GM21423 (cell line): ENCODE measurements at regions not wholly inside any gene's neighbourhood (a gene's known extent, or its start where the extent isn't known, plus 50 kb on each side); places are given as distances from the start of the nearest gene placed in this dataset.

Experiments
- ATAC-seq: cut with Tn5 transposase; IDR thresholded peaks from one replicate; pipeline ENCODE4 v1.9.1; 2021; ENCODE audit warnings: mild to moderate bottlenecking, moderate library complexity; ENCODE audit not compliant: unreplicated experiment

GRCh38 chr1:177586429-177586828 lies 383.4 kb downstream of the SEC16B start:
- ATAC-seq: no peak

DNA sequence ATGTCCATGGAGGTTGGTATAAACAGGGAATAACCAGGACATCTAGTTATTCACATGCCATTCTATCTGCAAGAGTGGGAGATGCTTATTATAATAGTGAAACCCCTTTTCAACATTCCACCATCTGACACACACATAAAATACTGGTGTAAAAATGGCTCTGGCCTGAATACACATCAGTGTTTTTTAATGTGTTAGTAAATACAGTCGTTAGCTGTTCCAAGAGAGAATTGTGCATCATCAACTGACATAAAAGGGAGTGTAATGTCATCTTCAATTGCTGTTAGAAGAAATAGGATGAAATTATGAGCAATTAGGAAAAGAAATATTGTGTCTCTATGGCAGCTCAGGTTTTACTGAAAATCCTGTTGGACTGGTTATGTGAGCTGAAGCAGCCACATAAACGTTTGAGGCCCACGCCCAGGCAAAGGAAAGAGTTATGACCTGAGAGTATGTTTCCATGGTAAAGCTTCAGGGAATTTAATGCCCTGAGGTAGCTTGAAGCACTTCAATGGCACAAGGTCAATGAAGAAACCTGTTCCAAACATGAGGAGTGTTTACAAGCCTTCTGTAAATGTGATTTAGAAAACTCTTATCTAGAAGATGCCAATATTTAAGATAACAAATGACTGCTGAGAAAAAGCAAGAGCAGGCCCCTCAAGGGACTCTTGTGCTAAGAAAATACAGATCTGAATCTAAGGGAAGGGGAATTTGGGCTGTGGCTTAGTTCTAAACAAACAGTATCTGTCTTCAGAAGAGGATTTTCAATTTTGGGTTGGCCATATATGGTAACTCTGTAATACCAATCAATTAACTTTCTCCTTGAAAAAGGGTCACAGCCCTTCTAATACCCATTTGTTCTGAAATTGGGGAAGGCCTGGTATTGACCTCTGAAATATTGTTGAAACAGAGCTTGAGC lies 384.3 kb downstream of the SEC16B start:
- no peak for ATAC-seq

GRCh38 chr1:177573901-177574300 lies 396.0 kb downstream of the SEC16B start:
- ATAC-seq: no peak

GRCh38 chr1:177571485-177572076 lies 398.3 kb downstream of the SEC16B start:
- no peak for ATAC-seq

GRCh38 chr1:177571076-177571475 lies 398.8 kb downstream of the SEC16B start:
- no peak for ATAC-seq

DNA sequence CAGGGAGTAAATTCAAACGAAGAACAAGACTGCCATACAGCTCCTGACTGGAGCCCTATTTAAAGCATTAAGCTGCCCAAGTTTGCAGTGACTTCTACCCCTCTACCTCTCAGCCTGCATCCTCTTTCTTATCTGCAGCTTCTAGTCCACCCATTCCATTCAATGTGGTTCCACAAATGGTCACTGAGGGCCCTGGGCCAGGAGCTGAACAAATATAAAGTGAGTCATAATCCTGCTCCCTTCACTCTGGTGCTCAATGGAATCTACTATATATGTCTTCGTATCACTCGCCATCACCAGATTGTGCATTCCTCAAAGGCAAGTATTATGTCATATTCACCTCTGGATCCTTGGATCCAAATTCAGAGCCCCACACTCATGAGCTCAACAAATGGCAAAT lies 398.7 kb downstream of the BRINP2 start:
- ATAC-seq: no peak

DNA sequence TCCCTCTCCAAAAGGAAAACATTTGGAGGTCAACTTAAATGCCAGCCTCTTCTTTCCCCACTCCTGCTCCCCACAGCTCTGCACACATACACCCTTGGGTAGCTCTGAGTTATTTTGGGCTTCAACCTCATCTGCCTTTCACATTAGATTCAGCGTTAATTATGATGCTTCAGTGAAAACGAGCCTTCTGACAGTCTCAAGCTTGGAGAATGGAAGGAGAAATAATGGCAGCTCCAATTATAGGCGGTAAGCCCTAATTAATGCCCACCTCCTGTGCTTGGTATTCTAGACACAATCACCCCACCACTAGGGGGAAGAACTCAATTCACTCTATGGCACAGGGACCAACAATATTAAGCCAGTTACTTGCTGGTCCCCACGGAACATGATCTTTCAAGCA lies 397.9 kb downstream of the BRINP2 start:
- no peak for ATAC-seq

DNA sequence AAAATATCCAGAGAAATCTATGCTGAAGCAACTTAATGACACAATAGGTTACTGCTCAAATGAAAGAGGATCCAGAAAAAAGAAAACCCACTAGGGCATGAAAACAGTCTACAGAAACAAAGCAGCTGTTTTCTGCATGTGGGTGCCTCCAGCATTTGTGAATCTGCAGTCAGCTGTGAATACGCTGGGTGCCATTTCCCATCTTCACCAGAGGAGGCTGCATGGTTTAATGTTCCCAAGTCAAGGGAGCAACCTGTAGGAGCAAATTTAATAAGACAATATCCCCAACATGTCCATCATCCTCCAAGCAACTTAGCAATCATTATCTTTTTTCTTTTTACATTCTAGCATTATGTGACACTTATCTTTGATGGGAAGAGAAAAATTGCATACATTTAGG lies 396.6 kb downstream of the BRINP2 start:
- no peak for ATAC-seq

GRCh38 chr1:177566495-177566894 lies 395.7 kb downstream of the BRINP2 start:
- no peak for ATAC-seq

- peak; percentile 60 for ATAC-seq
Measured at GRCh38 chr1:177561436-177561835, 390.7 kb downstream of the BRINP2 start.

GRCh38 chr1:177558372-177558771 lies 387.6 kb downstream of the BRINP2 start:
- no peak for ATAC-seq

- no peak for ATAC-seq
Measured at GRCh38 chr1:177556163-177556562, 385.4 kb downstream of the BRINP2 start.

DNA sequence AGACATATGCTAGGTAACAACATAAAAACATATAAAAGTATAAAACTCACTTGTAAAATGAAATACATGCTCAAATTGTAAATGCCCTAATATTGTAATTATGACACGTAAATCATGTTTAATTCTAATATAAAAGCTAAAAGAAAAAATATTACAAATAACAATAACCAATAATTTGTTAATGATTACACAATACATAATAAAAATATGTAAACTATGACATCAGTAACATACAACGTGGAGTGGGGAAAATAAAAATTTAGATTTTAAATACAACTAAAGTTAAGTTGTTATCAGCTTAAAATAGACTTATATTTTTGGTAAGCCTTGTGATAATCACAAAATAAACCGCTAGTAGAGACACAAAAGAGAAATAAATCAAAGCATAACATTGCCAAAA lies 376.4 kb downstream of the BRINP2 start:
- ATAC-seq: no peak

DNA sequence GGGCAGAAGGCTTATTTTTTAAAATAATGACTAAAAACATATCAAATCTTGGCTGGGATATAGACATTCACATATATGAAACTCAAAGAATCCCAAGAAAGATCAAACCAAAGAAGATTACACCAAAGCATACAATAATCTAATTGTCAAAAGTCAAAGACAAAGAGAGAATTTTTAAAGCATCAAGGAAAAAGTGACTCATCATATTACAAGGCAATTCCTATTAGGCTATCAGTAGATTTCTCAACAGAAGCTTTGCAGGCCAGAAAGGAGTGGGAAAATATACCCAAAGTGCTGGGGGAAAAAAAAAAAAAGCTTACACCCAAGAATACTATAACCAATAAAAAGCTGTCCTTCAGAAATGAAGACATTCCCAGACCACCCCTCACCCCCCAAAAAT lies 375.6 kb downstream of the BRINP2 start:
- ATAC-seq: no peak

GRCh38 chr1:177526201-177526600 lies 355.4 kb downstream of the BRINP2 start:
- no peak for ATAC-seq

- no peak for ATAC-seq
Measured at GRCh38 chr1:177525176-177525575, 354.4 kb downstream of the BRINP2 start.

- no peak for ATAC-seq
Measured at GRCh38 chr1:177517546-177517945, 346.8 kb downstream of the BRINP2 start.

- no peak for ATAC-seq
Measured at GRCh38 chr1:177514207-177514606, 343.4 kb downstream of the BRINP2 start.

DNA sequence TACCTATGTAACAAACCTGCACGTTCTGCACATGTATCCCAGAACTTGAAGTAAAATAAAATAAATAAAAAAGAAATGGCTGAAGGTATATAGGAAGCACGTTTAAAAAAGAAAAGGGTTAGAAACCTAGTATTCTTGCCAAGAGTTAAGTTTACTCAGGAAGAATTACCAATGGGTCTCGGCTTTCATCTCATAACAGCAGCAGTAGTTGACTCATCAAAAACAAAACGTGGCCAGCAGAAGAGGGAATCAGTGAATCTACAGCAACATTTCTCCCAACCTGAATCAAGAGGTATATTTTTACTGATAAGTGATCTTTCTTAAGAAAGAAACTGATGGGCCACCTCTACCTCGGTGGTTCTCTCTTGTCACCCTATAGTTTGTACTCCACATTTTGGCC lies 340.3 kb downstream of the BRINP2 start:
- ATAC-seq: no peak

DNA sequence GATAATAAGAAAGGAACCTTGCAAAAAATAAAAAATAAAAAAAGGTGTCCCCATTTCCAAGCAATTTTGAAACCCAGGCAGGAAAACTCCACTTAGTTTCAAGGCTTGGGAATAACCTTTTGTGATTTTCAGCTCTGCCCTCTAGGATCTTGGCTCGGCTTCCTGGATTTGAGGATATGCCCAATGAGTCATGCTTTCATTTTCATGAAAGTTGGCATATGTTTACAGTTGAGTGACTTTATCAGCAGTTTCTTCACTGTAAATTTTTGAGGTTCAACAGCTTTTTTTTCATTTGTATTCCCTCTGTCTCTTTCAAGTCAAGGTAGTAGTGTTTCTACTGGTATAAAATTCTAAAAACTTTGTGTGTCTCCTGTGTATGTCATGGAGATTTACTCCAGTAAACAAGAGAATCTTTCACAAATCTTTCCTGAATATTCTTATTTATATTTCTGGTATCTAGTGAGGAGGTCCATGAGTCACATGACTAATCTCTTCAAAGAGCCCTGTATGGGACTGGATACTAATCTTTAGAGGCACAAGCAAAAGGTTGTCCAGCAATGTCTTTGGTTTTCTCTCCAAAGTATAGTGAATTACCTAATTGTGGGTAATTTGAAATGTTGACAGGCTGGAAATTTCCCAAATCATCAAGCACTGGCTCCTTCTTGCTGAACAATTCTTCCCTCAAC lies 335.3 kb downstream of the BRINP2 start:
- ATAC-seq: no peak

DNA sequence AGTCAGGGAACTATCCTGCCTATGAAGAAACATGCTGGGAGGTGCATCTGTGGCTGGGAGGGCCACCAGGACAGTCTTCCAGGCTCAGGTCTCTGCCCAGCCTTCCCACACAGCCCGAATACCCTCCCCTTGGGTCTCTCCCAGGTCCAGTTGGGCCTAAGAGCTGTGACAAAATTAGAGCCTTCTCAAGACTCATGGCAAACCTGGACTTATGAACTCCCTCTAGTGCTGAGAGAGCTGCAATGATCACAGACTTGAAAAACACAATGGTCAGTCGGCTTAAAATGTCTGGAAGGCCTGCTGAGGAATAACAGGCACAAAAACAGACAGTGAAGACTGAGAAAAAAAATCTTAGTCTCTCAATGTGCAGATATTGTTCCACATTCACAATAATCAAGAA lies 325.1 kb downstream of the BRINP2 start:
- no peak for ATAC-seq

DNA sequence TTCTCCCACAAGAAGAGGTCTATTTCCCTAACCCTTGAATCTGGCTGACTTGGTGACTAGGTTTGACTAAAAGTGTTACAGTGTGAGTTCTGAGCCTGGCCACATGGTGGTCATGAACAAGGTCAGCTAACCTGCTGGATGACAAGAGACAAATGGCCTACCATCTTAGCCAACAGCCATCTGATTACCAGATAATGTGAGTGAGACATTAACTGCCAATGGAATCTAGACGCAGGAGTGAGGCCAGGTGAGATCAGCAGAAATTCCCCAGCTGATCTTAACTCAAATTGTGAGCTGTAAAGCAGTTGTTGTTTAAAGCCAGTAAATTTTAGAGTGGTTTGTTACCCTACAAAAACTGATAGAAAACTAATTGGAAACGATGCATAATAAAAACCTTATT lies 320.0 kb downstream of the BRINP2 start:
- no peak for ATAC-seq
